ENCODE measurements at regions not wholly inside any gene's neighbourhood (a gene's known extent, or its start where the extent isn't known, plus 50 kb on each side); places are given as distances from the start of the nearest gene placed in this dataset.

DNA sequence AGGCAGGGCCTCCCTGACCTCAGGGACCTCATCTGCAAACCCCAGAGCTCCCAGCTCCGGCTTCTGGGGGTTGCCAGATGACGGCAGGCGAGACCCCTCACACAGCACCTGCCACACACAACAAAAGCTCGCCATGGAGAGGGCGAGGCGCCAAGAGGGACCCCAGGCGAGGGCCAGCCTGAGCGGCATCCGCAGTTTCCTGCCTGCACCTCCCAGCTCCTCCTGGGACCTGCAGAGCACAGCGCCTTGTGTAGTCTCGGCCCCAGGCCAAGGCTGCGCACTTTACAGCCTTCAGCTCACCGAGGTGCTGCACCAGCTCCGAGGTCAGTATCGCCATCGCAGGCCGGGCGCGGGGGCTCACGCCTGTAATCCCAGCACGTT, 82.4 kb upstream of the ADAMTS2 start:
- no peak overlapping the region for H3K4me3 ChIP-seq (ENCODE audit: low read depth, low read length)
- TF ChIP-seq POLR2A (IDR thresholded peaks at IDR 0.05; ENCODE audit: extremely low read depth, insufficient read length), result no peak
- TF ChIP-seq, protein P1, sequence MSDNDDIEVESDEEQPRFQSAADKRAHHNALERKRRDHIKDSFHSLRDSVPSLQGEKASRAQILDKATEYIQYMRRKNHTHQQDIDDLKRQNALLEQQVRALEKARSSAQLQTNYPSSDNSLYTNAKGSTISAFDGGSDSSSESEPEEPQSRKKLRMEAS (IDR thresholded peaks at IDR 0.05; ENCODE audit: low read depth, low read length), result no peak
- no peak for TF ChIP-seq MYC (IDR thresholded peaks at IDR 0.05; ENCODE audit: low read depth, low read length)
- no peak for TF ChIP-seq CTCF (IDR thresholded peaks at IDR 0.05; ENCODE audit: low read depth, low read length)
- no peak for DNase-seq (ENCODE audit: low read depth)

GRCh38 chr5:179427032-179427675, 81.9 kb upstream of the ADAMTS2 start:
- DNase-seq (ENCODE audit: low read depth), result no peak
- no peak overlapping the region for H3K4me3 ChIP-seq (ENCODE audit: low read depth, low read length)
- TF ChIP-seq CTCF (IDR thresholded peaks at IDR 0.05; ENCODE audit: low read depth, low read length) (no peak), MYC (IDR thresholded peaks at IDR 0.05; ENCODE audit: low read depth, low read length) (no peak), POLR2A (IDR thresholded peaks at IDR 0.05; ENCODE audit: extremely low read depth, insufficient read length) (no peak)
- TF ChIP-seq, protein P1 (IDR thresholded peaks at IDR 0.05; ENCODE audit: low read depth, low read length), result no peak

- TF ChIP-seq CTCF (IDR thresholded peaks at IDR 0.05; ENCODE audit: low read depth, low read length), result no peak
- no peak for TF ChIP-seq POLR2A (IDR thresholded peaks at IDR 0.05; ENCODE audit: extremely low read depth, insufficient read length)
- no peak for TF ChIP-seq MYC (IDR thresholded peaks at IDR 0.05; ENCODE audit: low read depth, low read length)
- TF ChIP-seq, protein P1 (IDR thresholded peaks at IDR 0.05; ENCODE audit: low read depth, low read length), result no peak
- no peak for DNase-seq (ENCODE audit: low read depth)
Observed at GRCh38 chr5:179422908-179423481, 77.7 kb upstream of the ADAMTS2 start.

GRCh38 chr5:179422213-179422855, 77.1 kb upstream of the ADAMTS2 start:
- no peak for DNase-seq (ENCODE audit: low read depth)
- TF ChIP-seq POLR2A (IDR thresholded peaks at IDR 0.05; ENCODE audit: extremely low read depth, insufficient read length) (no peak), CTCF (IDR thresholded peaks at IDR 0.05; ENCODE audit: low read depth, low read length) (no peak), MYC (IDR thresholded peaks at IDR 0.05; ENCODE audit: low read depth, low read length) (no peak)
- TF ChIP-seq, protein P1 (IDR thresholded peaks at IDR 0.05; ENCODE audit: low read depth, low read length), result no peak
- no peak overlapping the region for H3K4me3 ChIP-seq (ENCODE audit: low read depth, low read length)

More at GRCh38 chr5:179422908-179423481, 77.7 kb upstream of the ADAMTS2 start:
- no peak overlapping the region for H3K4me3 ChIP-seq (ENCODE audit: low read depth, low read length)

GRCh38 chr5:179421144-179421901, 76.1 kb upstream of the ADAMTS2 start:
- TF ChIP-seq, protein P1 (IDR thresholded peaks at IDR 0.05; ENCODE audit: low read depth, low read length), result no peak
- TF ChIP-seq MYC (IDR thresholded peaks at IDR 0.05; ENCODE audit: low read depth, low read length), result no peak
- TF ChIP-seq CTCF (IDR thresholded peaks at IDR 0.05; ENCODE audit: low read depth, low read length), result no peak
- TF ChIP-seq POLR2A (IDR thresholded peaks at IDR 0.05; ENCODE audit: extremely low read depth, insufficient read length), result no peak
- DNase-seq (ENCODE audit: low read depth), result no peak
- H3K4me3 ChIP-seq (ENCODE audit: low read depth, low read length), result no peak overlapping the region
